B cell (primary cell): ENCODE measurements at regions not wholly inside any gene's neighbourhood (a gene's known extent, or its start where the extent isn't known, plus 50 kb on each side); places are given as distances from the start of the nearest gene placed in this dataset.

Experiments
- ATAC-seq: fragments of 200-7000 bp; cut with Tn5 transposase; one replicate; pipeline ENCODE4 v1.10.0; 2021; ENCODE audit warnings: low read depth, mild to moderate bottlenecking, moderate number of reproducible peaks, moderate library complexity
- CTCF ChIA-PET: fragments of 350-600 bp; sonication (Branson Sonifier 250); formaldehyde crosslinking; loops from one replicate; lab custom pipeline; 2021; ENCODE audit warnings: antibody characterized with exemption, inconsistent platforms; lab: Charles Lee
- POLR2A ChIA-PET: fragments of 350-600 bp; sonication (Branson Sonifier 250); formaldehyde crosslinking; loops from one replicate; lab custom pipeline; 2021; ENCODE audit warnings: antibody characterized with exemption; lab: Charles Lee
- DNase-seq: peaks from one replicate; pipeline ENCODE4 v3.0.0; 2013
- H2AFZ ChIP-seq: 2 replicates; pipeline ENCODE4 v1.6.1; 2012; ENCODE audit warnings: mild to moderate bottlenecking, low read depth, low read length; ENCODE audit not compliant: insufficient read depth, poor library complexity, severe bottlenecking
- H3K27ac ChIP-seq, 2 donors: 1 replicate in 1 of 2; 2 replicates in 1 of 2; pipeline ENCODE4 v1.5.1; 2012 to 2013; ENCODE audit warnings: low read length in 2 of 2, mild to moderate bottlenecking in 2 of 2, moderate library complexity in 1 of 2
- H3K27me3 ChIP-seq, 4 experiments: fragments of 200-600 bp in 1 of 4; sonication (generic) in 1 of 4; replicated peaks in 1 of 4; 1 replicate in 2 of 4; 2 replicates in 2 of 4; pipeline versions ENCODE4 v1.6.1 to v1.7.0; 2013 to 2016; ENCODE audit warnings: low read length in 3 of 4, mild to moderate bottlenecking in 2 of 4, mixed read lengths in 1 of 4, moderate library complexity in 1 of 4; ENCODE audit not compliant: insufficient read depth in 4 of 4, control insufficient read depth in 3 of 4; ENCODE audit errors: control extremely low read depth in 1 of 4
- H3K36me3 ChIP-seq, 2 experiments: replicated peaks in 1 of 2; 1 replicate in 1 of 2; 2 replicates in 1 of 2; pipeline versions ENCODE4 v1.6.1 to v1.7.1; 2013; ENCODE audit warnings: low read length in 1 of 2; ENCODE audit not compliant: insufficient read depth in 2 of 2, control insufficient read depth in 1 of 2; ENCODE audit errors: control extremely low read depth in 1 of 2, extremely low read depth in 1 of 2
- H3K4me1 ChIP-seq, 2 donors: fragments of 200-600 bp in 1 of 2; sonication (generic) in 1 of 2; 1 replicate in 1 of 2; 2 replicates in 1 of 2; pipeline versions ENCODE4 v1.5.1 to v1.6.1; 2013 to 2017; ENCODE audit warnings: low read length in 2 of 2; ENCODE audit not compliant: control insufficient read depth in 2 of 2, insufficient read depth in 2 of 2
- H3K4me2 ChIP-seq: replicated peaks from 2 replicates; pipeline ENCODE3; 2012; ENCODE audit warnings: mild to moderate bottlenecking, low read depth, low read length; ENCODE audit not compliant: poor library complexity, severe bottlenecking
- H3K4me3 ChIP-seq, 5 experiments: fragments of 200-600 bp in 1 of 5; sonication (generic) in 1 of 5; 1 replicate in 3 of 5; 2 replicates in 2 of 5; pipeline versions ENCODE4 v1.5.1 to v1.7.0; 2011 to 2016; ENCODE audit warnings: low read length in 4 of 5, mild to moderate bottlenecking in 4 of 5, low read depth in 2 of 5, control low read depth in 1 of 5, moderate library complexity in 1 of 5; ENCODE audit not compliant: insufficient read depth in 1 of 5; ENCODE audit errors: control extremely low read depth in 1 of 5, extremely low read depth in 1 of 5
- H3K79me2 ChIP-seq: fragments of 200-600 bp; sonication (generic); one replicate; pipeline ENCODE4 v1.6.0; 2016; ENCODE audit warnings: low read length; ENCODE audit not compliant: control insufficient read depth, insufficient read depth
- H3K9ac ChIP-seq: fragments of 200-600 bp; sonication (generic); 2 replicates; pipeline ENCODE4 v1.6.1; 2017; ENCODE audit warnings: mild to moderate bottlenecking, low read length, moderate library complexity
- H3K9me3 ChIP-seq, 3 donors: one replicate each; pipeline versions ENCODE4 v1.6.1 to v1.7.1; 2013; ENCODE audit warnings: low read length in 2 of 3; ENCODE audit not compliant: control insufficient read depth in 2 of 3, insufficient read depth in 1 of 3; ENCODE audit errors: control extremely low read depth in 1 of 3
- H4K20me1 ChIP-seq: 2 replicates; pipeline ENCODE4 v1.6.0; 2012; ENCODE audit warnings: mild to moderate bottlenecking, low read length; ENCODE audit not compliant: insufficient read depth, control insufficient read depth, poor library complexity, severe bottlenecking
- H3K27ac Mint-ChIP-seq: one replicate; pipeline ENCODE4 v1.8.0; 2021; ENCODE audit warnings: mixed read lengths
- H3K27me3 Mint-ChIP-seq: one replicate; pipeline ENCODE4 v1.8.0; 2021; ENCODE audit warnings: mixed read lengths
- H3K4me1 Mint-ChIP-seq: one replicate; pipeline ENCODE4 v1.8.0; 2021; ENCODE audit warnings: mixed read lengths
- H3K4me3 Mint-ChIP-seq: one replicate; pipeline ENCODE4 v1.8.0; 2021; ENCODE audit warnings: mixed read lengths
- H3K9me3 Mint-ChIP-seq: one replicate; pipeline ENCODE4 v1.8.0; 2022; ENCODE audit warnings: mixed read lengths; ENCODE audit not compliant: insufficient read depth
- EZH2 ChIP-seq: IDR thresholded peaks from 2 replicates; pipeline ENCODE4 v1.6.1; 2012; ENCODE audit warnings: borderline replicate concordance, low read depth, mild to moderate bottlenecking, moderate library complexity, low read length; ENCODE audit not compliant: insufficient read depth, poor library complexity, severe bottlenecking
- WGBS: methylation state at CpG from one replicate; pipeline ENCODE4 v1.1.5; 2013; ENCODE audit warnings: missing lambda C conversion rate; ENCODE audit not compliant: insufficient coverage; 5-methylcytosine and 5-hydroxymethylcytosine counted together
- intact Hi-C: fragments of 100-400 bp; cut with micrococcal nuclease; formaldehyde crosslinking; loops from one replicate; pipeline ENCODE4 v1.10.0; 2022
- TF ChIP-seq, protein P1 (sequence below): fragments of 200-600 bp; IDR thresholded peaks from one replicate; pipeline ENCODE4 v1.8.0; 2022; ENCODE audit warnings: antibody characterized with exemption, mild to moderate bottlenecking

DNA sequence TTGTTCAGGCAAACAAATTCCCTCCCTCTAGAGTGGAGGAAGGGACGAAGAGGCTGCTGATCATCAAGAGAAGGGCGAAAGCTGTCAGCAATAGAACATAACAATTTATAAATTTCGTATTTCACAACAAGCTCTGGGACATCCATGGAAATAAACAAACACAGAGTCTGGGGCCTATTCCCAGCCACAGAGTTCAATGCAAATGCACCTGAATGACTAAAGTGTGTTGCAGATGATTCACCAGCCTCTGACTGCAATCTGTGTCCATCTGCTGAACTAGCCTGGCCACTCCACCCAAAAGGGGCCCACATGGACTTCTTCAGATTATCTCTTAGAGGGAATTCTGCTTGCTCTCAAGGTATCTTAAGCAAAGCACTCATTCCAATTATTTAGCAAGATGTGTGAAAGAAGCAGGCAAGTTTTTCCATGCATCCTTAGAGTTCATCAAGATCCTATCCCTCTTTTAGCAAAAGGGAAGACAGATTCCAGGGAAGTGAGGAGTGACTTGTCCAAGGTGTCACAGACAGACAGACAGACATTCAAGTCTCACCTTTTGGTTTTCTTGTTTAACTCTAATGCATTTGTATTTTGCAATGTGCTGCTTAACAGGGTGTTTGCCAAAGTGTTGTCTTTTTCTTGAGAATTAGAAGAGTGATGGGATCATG, 307.8 kb upstream of the PAPPA start:
- Histone ChIP-seq H3K27me3 (no peaks in the 10 kb centered on the region), H3K4me1 (no peaks in the 10 kb centered on the region), H3K9ac (no peak overlapping the region), H3K79me2 (no peaks in the 10 kb centered on the region), H3K27ac (no peak overlapping the region), H4K20me1 (no peaks in the 10 kb centered on the region), H3K9me3 (no peaks in the 10 kb centered on the region), H3K4me3 (no peak overlapping the region), H2AFZ (no peak overlapping the region), H3K36me3 (no peaks in the 10 kb centered on the region), H3K4me2 (no peak overlapping the region)
- CTCF ChIA-PET, result no interaction called here
- no peak for ATAC-seq
- no peak overlapping the region for H3K27ac Mint-ChIP-seq
- DNase-seq, result no peak
- POLR2A ChIA-PET, result no interaction called here
- no CpG with 5 or more reads among the region's 3 CpGs for WGBS
- no peaks in the 10 kb centered on the region for H3K9me3 Mint-ChIP-seq
- intact Hi-C loops, result no loop called here
- TF ChIP-seq, protein P1, sequence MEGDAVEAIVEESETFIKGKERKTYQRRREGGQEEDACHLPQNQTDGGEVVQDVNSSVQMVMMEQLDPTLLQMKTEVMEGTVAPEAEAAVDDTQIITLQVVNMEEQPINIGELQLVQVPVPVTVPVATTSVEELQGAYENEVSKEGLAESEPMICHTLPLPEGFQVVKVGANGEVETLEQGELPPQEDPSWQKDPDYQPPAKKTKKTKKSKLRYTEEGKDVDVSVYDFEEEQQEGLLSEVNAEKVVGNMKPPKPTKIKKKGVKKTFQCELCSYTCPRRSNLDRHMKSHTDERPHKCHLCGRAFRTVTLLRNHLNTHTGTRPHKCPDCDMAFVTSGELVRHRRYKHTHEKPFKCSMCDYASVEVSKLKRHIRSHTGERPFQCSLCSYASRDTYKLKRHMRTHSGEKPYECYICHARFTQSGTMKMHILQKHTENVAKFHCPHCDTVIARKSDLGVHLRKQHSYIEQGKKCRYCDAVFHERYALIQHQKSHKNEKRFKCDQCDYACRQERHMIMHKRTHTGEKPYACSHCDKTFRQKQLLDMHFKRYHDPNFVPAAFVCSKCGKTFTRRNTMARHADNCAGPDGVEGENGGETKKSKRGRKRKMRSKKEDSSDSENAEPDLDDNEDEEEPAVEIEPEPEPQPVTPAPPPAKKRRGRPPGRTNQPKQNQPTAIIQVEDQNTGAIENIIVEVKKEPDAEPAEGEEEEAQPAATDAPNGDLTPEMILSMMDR, result no peak
- no peak for TF ChIP-seq EZH2
- H3K4me1 Mint-ChIP-seq, result no peaks in the 10 kb centered on the region
- H3K27me3 Mint-ChIP-seq, result no peaks in the 10 kb centered on the region
- H3K4me3 Mint-ChIP-seq, result no peak overlapping the region

DNA sequence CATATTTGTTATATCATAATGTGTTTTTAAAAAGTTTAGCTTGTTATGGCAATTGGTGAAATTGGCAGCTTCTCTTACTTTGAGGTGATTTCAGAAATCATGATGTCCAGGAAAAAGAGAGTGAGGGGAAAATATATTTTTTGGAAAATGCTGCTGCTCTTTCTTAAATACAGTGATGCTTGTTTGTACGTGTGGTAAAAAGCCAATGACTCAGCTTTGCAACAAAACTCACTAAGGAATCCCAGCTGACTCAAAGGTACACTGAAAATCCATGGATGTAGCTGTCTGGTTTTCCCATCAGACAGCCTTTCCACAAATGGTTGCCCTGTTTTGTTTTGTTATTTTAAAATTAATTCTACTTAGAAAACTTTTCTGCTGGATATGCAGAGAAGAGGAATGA, 306.4 kb upstream of the PAPPA start:
- H3K27me3 Mint-ChIP-seq, result no peaks in the 10 kb centered on the region
- no peak overlapping the region for H3K27ac Mint-ChIP-seq
- 86% methylated on average over 1 of the region's 1 CpG for WGBS
- H3K4me3 Mint-ChIP-seq, result no peak overlapping the region
- Histone ChIP-seq H3K4me1 (no peaks in the 10 kb centered on the region), H3K27me3 (no peaks in the 10 kb centered on the region), H3K9me3 (no peaks in the 10 kb centered on the region), H3K9ac (no peak overlapping the region), H4K20me1 (no peaks in the 10 kb centered on the region), H3K36me3 (no peaks in the 10 kb centered on the region), H2AFZ (no peak overlapping the region), H3K4me3 (no peak overlapping the region), H3K4me2 (no peak overlapping the region), H3K79me2 (no peaks in the 10 kb centered on the region), H3K27ac (no peak overlapping the region)
- DNase-seq (no peak), ATAC-seq (no peak)
- H3K4me1 Mint-ChIP-seq, result no peaks in the 10 kb centered on the region
- CTCF ChIA-PET, result no interaction called here
- H3K9me3 Mint-ChIP-seq, result no peaks in the 10 kb centered on the region
- intact Hi-C loops, result no loop called here
- no peak for TF ChIP-seq EZH2
- TF ChIP-seq, protein P1, result no peak
- POLR2A ChIA-PET, result no interaction called here
